Breast epithelium (tissue), 3 donors: ENCODE measurements at regions not wholly inside any gene's neighbourhood (a gene's known extent, or its start where the extent isn't known, plus 50 kb on each side); places are given as distances from the start of the nearest gene placed in this dataset.

Experiments used
- CTCF ChIP-seq, 3 donors: fragments of 450-650 bp; IDR thresholded peaks; one replicate each; pipeline ENCODE4 v1.5.1; 2016 to 2017; ENCODE audit warnings: antibody characterized with exemption in 3 of 3, mild to moderate bottlenecking in 3 of 3, moderate library complexity in 3 of 3
- POLR2A ChIP-seq: fragments of 450-650 bp; IDR thresholded peaks from one replicate; pipeline ENCODE4 v1.6.1; 2016; ENCODE audit warnings: antibody characterized with exemption, mild to moderate bottlenecking, moderate library complexity

DNA sequence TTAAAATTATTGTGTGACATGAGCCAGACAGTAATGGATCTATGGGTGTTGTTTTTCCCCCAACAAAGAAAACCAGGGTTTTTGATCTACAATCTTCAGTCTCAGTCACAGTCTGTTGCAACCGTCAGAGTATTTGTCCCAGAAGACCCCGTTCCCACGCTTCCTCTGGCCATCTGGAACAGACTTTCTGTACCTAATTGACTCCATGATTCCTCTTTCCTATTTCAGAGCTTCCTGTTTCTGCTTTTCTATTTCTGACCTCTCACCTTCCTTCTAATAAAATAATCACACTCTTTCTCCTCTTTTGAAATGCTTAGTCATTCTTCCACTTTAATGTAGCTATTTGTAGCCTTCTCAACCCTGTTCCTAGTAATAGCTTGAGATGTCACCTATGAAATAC, 1044.8 kb downstream of the DTWD2 start:
- TF ChIP-seq CTCF (IDR thresholded peaks at IDR 0.05) (no peak), POLR2A (no peak)
